Lung (tissue), 11 donors: ENCODE measurements at regions not wholly inside any gene's neighbourhood (a gene's known extent, or its start where the extent isn't known, plus 50 kb on each side); places are given as distances from the start of the nearest gene placed in this dataset.

ENCODE experiments used
- ATAC-seq: fragments of 200-7000 bp; cut with Tn5 transposase; one replicate; pipeline ENCODE4 v1.9.1; 2020; ENCODE audit warnings: moderate number of reproducible peaks; ENCODE audit not compliant: insufficient read depth, low FRiP score
- DNase-seq, 3 donors: peaks; one replicate each; pipeline ENCODE4 v3.0.0-alpha.2; 2013 to 2017
- H3K27ac ChIP-seq, 2 donors: one replicate each; pipeline ENCODE4 v1.5.1; 2013; ENCODE audit warnings: mild to moderate bottlenecking in 2 of 2, moderate library complexity in 2 of 2, control low read depth in 1 of 2, inconsistent platforms in 1 of 2, low read depth in 1 of 2, low read length in 1 of 2
- H3K27me3 ChIP-seq, 3 donors: one replicate each; pipeline ENCODE4 v1.5.1; 2013; ENCODE audit warnings: low read length in 2 of 3; ENCODE audit not compliant: control insufficient read depth in 3 of 3, insufficient read depth in 3 of 3
- H3K36me3 ChIP-seq, 4 donors: one replicate each; pipeline ENCODE4 v1.5.1; 2013; ENCODE audit warnings: low read length in 4 of 4, mild to moderate bottlenecking in 1 of 4, moderate library complexity in 1 of 4; ENCODE audit not compliant: control insufficient read depth in 4 of 4, insufficient read depth in 4 of 4
- H3K4me1 ChIP-seq, 5 donors: one replicate each; pipeline ENCODE4 v1.5.1; 2013; ENCODE audit warnings: low read length in 5 of 5, mild to moderate bottlenecking in 2 of 5, moderate library complexity in 1 of 5; ENCODE audit not compliant: control insufficient read depth in 5 of 5, insufficient read depth in 5 of 5
- H3K4me3 ChIP-seq: one replicate; pipeline ENCODE4 v1.5.1; 2013; ENCODE audit warnings: mild to moderate bottlenecking, control low read depth, moderate library complexity
- H3K9ac ChIP-seq, 2 donors: one replicate each; pipeline ENCODE4 v1.5.1; 2013; ENCODE audit warnings: low read length in 2 of 2, control low read depth in 1 of 2; ENCODE audit not compliant: insufficient read depth in 1 of 2
- H3K9me3 ChIP-seq, 4 donors: one replicate each; pipeline ENCODE4 v1.5.1; 2013; ENCODE audit warnings: low read length in 3 of 4, mild to moderate bottlenecking in 1 of 4, moderate library complexity in 1 of 4; ENCODE audit not compliant: control insufficient read depth in 4 of 4, insufficient read depth in 3 of 4
- CTCF ChIP-seq: IDR thresholded peaks from 2 replicates; pipeline ENCODE4 v1.5.1; 2012; ENCODE audit warnings: mild to moderate bottlenecking; ENCODE audit errors: control extremely low read depth, extremely low read depth
- WGBS, 2 donors: extraction: QIAGEN DNeasy Blood & Tissue Kit; methylation state at CpG; one replicate each; pipeline ENCODE4 v1.1.7; 2013; 5-methylcytosine and 5-hydroxymethylcytosine counted together
- donor health status: control.
- donor health status: control.
- donor health status: Bipolar disorder and iron deficiency.
- donor health status: healthy.
- donor health status: DM: yes; HTN: yes; CAD: no.

GRCh38 chr15:87394676-87395075, 861.9 kb downstream of the NTRK3 start:
- no peak overlapping the region for H3K9ac ChIP-seq
- no peaks in the 10 kb centered on the region for H3K36me3 ChIP-seq
- no peak overlapping the region for H3K27ac ChIP-seq
- DNase-seq, result no peak
- no peaks in the 10 kb centered on the region for H3K27me3 ChIP-seq
- H3K4me3 ChIP-seq, result no peak overlapping the region
- no peak for TF ChIP-seq CTCF
- ATAC-seq, result no peak
- WGBS, 2 donors, result 71 to 72% methylated on average over 3 of the region's 3 CpGs
- no peaks in the 10 kb centered on the region for H3K4me1 ChIP-seq
- H3K9me3 ChIP-seq, result peaks cover 0 to 3% (median under 1%) of the 10 kb centered on the region in 4 donors

- no peak for ATAC-seq
- 83 to 84% methylated on average over 2 of the region's 2 CpGs for WGBS, 2 donors
- TF ChIP-seq CTCF, result no peak
- no peak overlapping the region for H3K9ac ChIP-seq
- H3K27me3 ChIP-seq, result no peaks in the 10 kb centered on the region
- H3K36me3 ChIP-seq, result no peaks in the 10 kb centered on the region
- H3K9me3 ChIP-seq, result no peaks in the 10 kb centered on the region
- no peak for DNase-seq
- H3K4me3 ChIP-seq, result no peak overlapping the region
- H3K27ac ChIP-seq, result no peak overlapping the region
- H3K4me1 ChIP-seq, result no peaks in the 10 kb centered on the region
These were observed 868.8 kb downstream of the NTRK3 start for GRCh38 chr15:87387766-87388165.

GRCh38 chr15:87374339-87374738, 882.2 kb downstream of the NTRK3 start:
- no peak overlapping the region for H3K27ac ChIP-seq
- H3K27me3 ChIP-seq, result no peaks in the 10 kb centered on the region
- TF ChIP-seq CTCF, result no peak
- peaks cover 0 to 4% (median 0%) of the 10 kb centered on the region in 4 donors for H3K9me3 ChIP-seq
- no peak overlapping the region for H3K9ac ChIP-seq
- ATAC-seq (no peak), DNase-seq (no peak)
- H3K4me3 ChIP-seq, result no peak overlapping the region
- H3K4me1 ChIP-seq, result no peaks in the 10 kb centered on the region
- WGBS, 2 donors, result 51 to 83% methylated on average over 3 of the region's 3 CpGs
- H3K36me3 ChIP-seq, result no peaks in the 10 kb centered on the region

GRCh38 chr15:87369269-87369668, 887.3 kb downstream of the NTRK3 start:
- no peak for ATAC-seq
- TF ChIP-seq CTCF, result no peak
- no peak overlapping the region for H3K9ac ChIP-seq
- no peaks in the 10 kb centered on the region for H3K4me1 ChIP-seq
- no peak overlapping the region for H3K4me3 ChIP-seq
- H3K36me3 ChIP-seq, result no peaks in the 10 kb centered on the region
- peaks cover 0 to 6% (median 1%) of the 10 kb centered on the region in 4 donors for H3K9me3 ChIP-seq
- H3K27ac ChIP-seq, result no peak overlapping the region
- no peak for DNase-seq
- H3K27me3 ChIP-seq, result no peaks in the 10 kb centered on the region
